ENCODE measurements at regions not wholly inside any gene's neighbourhood (a gene's known extent, or its start where the extent isn't known, plus 50 kb on each side); places are given as distances from the start of the nearest gene placed in this dataset.

DNA sequence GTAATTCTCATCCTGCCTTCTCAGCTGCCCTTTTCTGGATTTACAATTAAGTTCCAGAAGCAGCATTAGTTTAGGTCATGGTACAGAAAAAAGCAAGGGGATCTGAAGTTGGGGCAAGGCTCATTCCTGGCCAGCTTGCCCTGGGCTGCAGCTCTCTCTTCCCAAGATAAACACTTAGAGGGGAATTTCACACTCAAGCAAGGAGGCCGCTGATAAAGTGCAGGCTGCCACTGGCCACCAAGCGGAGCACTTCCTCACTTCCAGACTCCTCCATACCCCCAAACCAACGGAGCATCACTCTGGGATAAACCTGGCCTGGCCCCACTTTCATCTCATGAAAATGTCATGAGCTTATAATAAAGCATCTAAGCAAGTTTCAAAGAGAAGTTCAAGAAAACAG lies 445.5 kb upstream of the MKI67 start:
- DNase-seq, result no peak
- Histone ChIP-seq H3K4me1 (ENCODE audit: control insufficient read depth in 5 of 5, insufficient read depth in 5 of 5, low read length in 5 of 5) (peaks cover 0 to 28% (median 3%) of the 10 kb centered on the region in 5 donors), H3K27ac (ENCODE audit: low read depth in 1 of 2, low read length in 1 of 2) (no peak overlapping the region), H3K4me3 (no peak overlapping the region), H3K9me3 (ENCODE audit: control insufficient read depth in 4 of 4, insufficient read depth in 3 of 4, low read length in 3 of 4) (no peaks in the 10 kb centered on the region), H3K27me3 (ENCODE audit: control insufficient read depth in 3 of 3, insufficient read depth in 3 of 3, low read length in 2 of 3) (peaks cover 0 to 3% (median 0%) of the 10 kb centered on the region in 3 donors), H3K36me3 (ENCODE audit: control insufficient read depth in 4 of 4, insufficient read depth in 4 of 4, low read length in 4 of 4) (no peaks in the 10 kb centered on the region), H3K9ac (ENCODE audit: insufficient read depth in 1 of 2, low read length in 2 of 2) (no peak overlapping the region)
- no peak for ATAC-seq (ENCODE audit: insufficient read depth, low FRiP score)
- WGBS, 2 donors, result 33 to 45% methylated on average over 3 of the region's 3 CpGs
- TF ChIP-seq, protein P1, sequence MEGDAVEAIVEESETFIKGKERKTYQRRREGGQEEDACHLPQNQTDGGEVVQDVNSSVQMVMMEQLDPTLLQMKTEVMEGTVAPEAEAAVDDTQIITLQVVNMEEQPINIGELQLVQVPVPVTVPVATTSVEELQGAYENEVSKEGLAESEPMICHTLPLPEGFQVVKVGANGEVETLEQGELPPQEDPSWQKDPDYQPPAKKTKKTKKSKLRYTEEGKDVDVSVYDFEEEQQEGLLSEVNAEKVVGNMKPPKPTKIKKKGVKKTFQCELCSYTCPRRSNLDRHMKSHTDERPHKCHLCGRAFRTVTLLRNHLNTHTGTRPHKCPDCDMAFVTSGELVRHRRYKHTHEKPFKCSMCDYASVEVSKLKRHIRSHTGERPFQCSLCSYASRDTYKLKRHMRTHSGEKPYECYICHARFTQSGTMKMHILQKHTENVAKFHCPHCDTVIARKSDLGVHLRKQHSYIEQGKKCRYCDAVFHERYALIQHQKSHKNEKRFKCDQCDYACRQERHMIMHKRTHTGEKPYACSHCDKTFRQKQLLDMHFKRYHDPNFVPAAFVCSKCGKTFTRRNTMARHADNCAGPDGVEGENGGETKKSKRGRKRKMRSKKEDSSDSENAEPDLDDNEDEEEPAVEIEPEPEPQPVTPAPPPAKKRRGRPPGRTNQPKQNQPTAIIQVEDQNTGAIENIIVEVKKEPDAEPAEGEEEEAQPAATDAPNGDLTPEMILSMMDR (IDR thresholded peaks at IDR 0.05; ENCODE audit: control extremely low read depth, extremely low read depth), result no peak

DNA sequence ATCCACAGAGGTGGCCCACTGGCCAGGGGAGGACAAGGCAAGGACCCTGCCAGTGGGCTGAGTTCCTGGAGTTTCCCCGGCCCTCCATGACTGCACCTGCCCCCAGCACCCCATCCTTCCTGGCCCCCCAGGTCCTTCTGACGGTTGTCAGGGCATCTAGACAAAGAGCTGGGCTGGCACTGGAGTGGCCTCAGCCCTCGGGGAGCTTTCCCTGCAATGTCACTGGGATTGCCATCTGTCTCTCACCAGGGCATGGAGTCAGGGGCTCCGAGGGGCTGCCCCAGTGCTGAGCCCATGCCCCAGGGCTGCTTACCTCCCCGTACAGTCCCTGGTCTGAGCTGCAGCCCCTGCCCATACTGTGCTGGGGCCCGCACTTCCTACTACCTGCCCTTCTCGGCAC lies 446.5 kb upstream of the MKI67 start:
- ATAC-seq (ENCODE audit: insufficient read depth, low FRiP score) (no peak), DNase-seq (no peak)
- Histone ChIP-seq H3K4me1 (ENCODE audit: control insufficient read depth in 5 of 5, insufficient read depth in 5 of 5, low read length in 5 of 5) (peaks cover 0 to 21% (median 3%) of the 10 kb centered on the region in 5 donors), H3K27me3 (ENCODE audit: control insufficient read depth in 3 of 3, insufficient read depth in 3 of 3, low read length in 2 of 3) (peaks cover 0 to 3% (median 0%) of the 10 kb centered on the region in 3 donors), H3K9me3 (ENCODE audit: control insufficient read depth in 4 of 4, insufficient read depth in 3 of 4, low read length in 3 of 4) (no peaks in the 10 kb centered on the region), H3K27ac (ENCODE audit: low read depth in 1 of 2, low read length in 1 of 2) (no peak overlapping the region), H3K4me3 (no peak overlapping the region), H3K36me3 (ENCODE audit: control insufficient read depth in 4 of 4, insufficient read depth in 4 of 4, low read length in 4 of 4) (no peaks in the 10 kb centered on the region), H3K9ac (ENCODE audit: insufficient read depth in 1 of 2, low read length in 2 of 2) (no peak overlapping the region)
- 73 to 86% methylated on average over 7 of the region's 7 CpGs for WGBS, 2 donors
- TF ChIP-seq, protein P1 (IDR thresholded peaks at IDR 0.05; ENCODE audit: control extremely low read depth, extremely low read depth), result no peak

GRCh38 chr10:128573281-128573845 lies 447.1 kb upstream of the MKI67 start:
- no peak overlapping the region for H3K27ac ChIP-seq (ENCODE audit: low read depth in 1 of 2, low read length in 1 of 2)
- ATAC-seq (ENCODE audit: insufficient read depth, low FRiP score) (no peak), DNase-seq (no peak)
- H3K4me1 ChIP-seq (ENCODE audit: control insufficient read depth in 5 of 5, insufficient read depth in 5 of 5, low read length in 5 of 5), result peaks cover 0 to 21% (median 3%) of the 10 kb centered on the region in 5 donors
- H3K36me3 ChIP-seq (ENCODE audit: control insufficient read depth in 4 of 4, insufficient read depth in 4 of 4, low read length in 4 of 4), result no peaks in the 10 kb centered on the region
- 81 to 87% methylated on average over 15 of the region's 15 CpGs for WGBS, 2 donors
- TF ChIP-seq, protein P1 (IDR thresholded peaks at IDR 0.05; ENCODE audit: control extremely low read depth, extremely low read depth), result no peak
- no peak overlapping the region for H3K4me3 ChIP-seq
- H3K9ac ChIP-seq (ENCODE audit: insufficient read depth in 1 of 2, low read length in 2 of 2), result no peak overlapping the region
- peaks cover 0 to 3% (median 0%) of the 10 kb centered on the region in 3 donors for H3K27me3 ChIP-seq (ENCODE audit: control insufficient read depth in 3 of 3, insufficient read depth in 3 of 3, low read length in 2 of 3)
- no peaks in the 10 kb centered on the region for H3K9me3 ChIP-seq (ENCODE audit: control insufficient read depth in 4 of 4, insufficient read depth in 3 of 4, low read length in 3 of 4)

DNA sequence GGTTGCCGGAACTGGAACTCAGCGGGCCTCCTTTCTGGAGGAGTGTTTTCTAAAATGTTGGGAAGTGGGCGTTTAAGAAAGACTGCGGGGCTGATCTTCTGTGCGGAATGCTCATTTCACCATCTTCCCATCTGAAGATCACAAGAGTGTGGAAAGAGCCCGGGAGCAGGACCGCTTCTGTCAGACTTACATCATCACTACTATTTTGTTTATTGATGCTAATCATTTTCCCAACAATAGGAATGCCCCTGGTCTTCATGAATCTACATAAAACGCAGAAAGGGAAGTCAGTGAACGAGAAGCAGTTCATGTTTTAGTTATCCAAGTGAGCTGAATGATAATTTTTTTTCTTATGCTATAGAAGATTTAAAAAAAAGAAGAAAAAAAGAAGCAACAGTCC lies 447.8 kb upstream of the MKI67 start:
- Histone ChIP-seq H3K36me3 (ENCODE audit: control insufficient read depth in 4 of 4, insufficient read depth in 4 of 4, low read length in 4 of 4) (no peaks in the 10 kb centered on the region), H3K27ac (ENCODE audit: low read depth in 1 of 2, low read length in 1 of 2) (no peak overlapping the region), H3K9ac (ENCODE audit: insufficient read depth in 1 of 2, low read length in 2 of 2) (no peak overlapping the region), H3K4me1 (ENCODE audit: control insufficient read depth in 5 of 5, insufficient read depth in 5 of 5, low read length in 5 of 5) (peaks cover 0 to 22% (median 2%) of the 10 kb centered on the region in 5 donors), H3K4me3 (no peak overlapping the region), H3K27me3 (ENCODE audit: control insufficient read depth in 3 of 3, insufficient read depth in 3 of 3, low read length in 2 of 3) (peaks cover 0 to 3% (median 0%) of the 10 kb centered on the region in 3 donors), H3K9me3 (ENCODE audit: control insufficient read depth in 4 of 4, insufficient read depth in 3 of 4, low read length in 3 of 4) (no peaks in the 10 kb centered on the region)
- ATAC-seq (ENCODE audit: insufficient read depth, low FRiP score), result no peak
- WGBS, 2 donors, result 73 to 79% methylated on average over 9 of the region's 9 CpGs
- no peak for DNase-seq
- TF ChIP-seq, protein P1 (IDR thresholded peaks at IDR 0.05; ENCODE audit: control extremely low read depth, extremely low read depth), result no peak

Measured in lung (tissue), 11 donors.